ENCODE measurements at regions not wholly inside any gene's neighbourhood (a gene's known extent, or its start where the extent isn't known, plus 50 kb on each side); places are given as distances from the start of the nearest gene placed in this dataset.

GRCh38 chr10:10101106-10101505 is 916.6 kb upstream of the CELF2 start:
- TF ChIP-seq CTCF (IDR thresholded peaks at IDR 0.05), result no peak
- no peak for TF ChIP-seq POLR2A (IDR thresholded peaks at IDR 0.05)

Data from esophagus squamous epithelium (tissue), 4 donors.